Caco-2 (cell line): ENCODE measurements at regions not wholly inside any gene's neighbourhood (a gene's known extent, or its start where the extent isn't known, plus 50 kb on each side); places are given as distances from the start of the nearest gene placed in this dataset.

Experiments
- BruUV-seq: library from RNA; stranded (reverse); fragments of 400-500 nt; replicated peaks from 2 replicates; lab custom pipeline; 2021; lab: Mats Ljungman, UMichigan
- CTCF ChIA-PET: fragments of 300-600 bp; sonication (Branson Sonifier 250); formaldehyde crosslinking; loops from one replicate; lab custom pipeline; 2022; ENCODE audit warnings: antibody characterized with exemption; lab: Charles Lee
- POLR2A ChIA-PET: fragments of 300-600 bp; sonication (Branson Sonifier 250); formaldehyde crosslinking; loops from one replicate; lab custom pipeline; 2022; ENCODE audit warnings: antibody characterized with exemption; lab: Charles Lee
- DNase-seq, 2 experiments: peaks; one replicate each; pipeline versions ENCODE4 v3.0.0 to v3.0.0-alpha.2; 2020 to 2022
- H3K27me3 ChIP-seq: replicated peaks from 2 replicates; pipeline ENCODE4 v1.6.0; 2011; ENCODE audit warnings: low read length; ENCODE audit not compliant: control insufficient read depth, insufficient read depth
- H3K36me3 ChIP-seq: 2 replicates; pipeline ENCODE4 v1.5.1; 2011; ENCODE audit warnings: low read length; ENCODE audit not compliant: control insufficient read depth, insufficient read depth
- H3K4me1 ChIP-seq: fragments of 250-450 bp; sonication (Bioruptor Pico); 2 replicates; pipeline ENCODE4 v1.5.1; 2020; ENCODE audit warnings: mild to moderate bottlenecking
- H3K4me3 ChIP-seq: 2 replicates; pipeline ENCODE4 v1.5.1; 2011; ENCODE audit warnings: low read depth, mild to moderate bottlenecking, control low read depth, low read length
- H3K9me3 ChIP-seq: fragments of 250-450 bp; sonication (Bioruptor Pico); 2 replicates; pipeline ENCODE4 v1.5.1; 2020; ENCODE audit warnings: mild to moderate bottlenecking, moderate library complexity
- H3K27ac Mint-ChIP-seq: one replicate; pipeline ENCODE4 v1.8.0; 2022; ENCODE audit warnings: mixed read lengths; ENCODE audit not compliant: unreplicated experiment
- H3K27me3 Mint-ChIP-seq: one replicate; pipeline ENCODE4 v1.8.0; 2022; ENCODE audit warnings: mixed read lengths; ENCODE audit not compliant: insufficient read depth, unreplicated experiment
- H3K36me3 Mint-ChIP-seq: one replicate; pipeline ENCODE4 v1.8.0; 2022; ENCODE audit warnings: mild to moderate bottlenecking, mixed read lengths; ENCODE audit not compliant: insufficient read depth, unreplicated experiment
- H3K4me1 Mint-ChIP-seq: one replicate; pipeline ENCODE4 v1.8.0; 2022; ENCODE audit warnings: low read depth, mixed read lengths; ENCODE audit not compliant: unreplicated experiment
- H3K4me3 Mint-ChIP-seq: one replicate; pipeline ENCODE4 v1.8.0; 2022; ENCODE audit warnings: mild to moderate bottlenecking, moderate library complexity, mixed read lengths; ENCODE audit not compliant: unreplicated experiment
- H3K9me3 Mint-ChIP-seq: one replicate; pipeline ENCODE4 v1.8.0; 2022; ENCODE audit warnings: mixed read lengths; ENCODE audit not compliant: unreplicated experiment
- intact Hi-C: fragments of 100-400 bp; cut with micrococcal nuclease; formaldehyde crosslinking; loops from one replicate; pipeline ENCODE4 v1.10.0; 2022; ENCODE audit not compliant: unreplicated experiment
- TF ChIP-seq, protein P1 (sequence below), 2 experiments: fragments of 200-600 bp in 1 of 2; IDR thresholded peaks; 1 replicate in 1 of 2; 2 replicates in 1 of 2; pipeline versions ENCODE4 v1.5.1 to v1.8.0; 2011 to 2022; ENCODE audit warnings: antibody characterized with exemption in 1 of 2, control low read depth in 1 of 2, inconsistent platforms in 1 of 2, low read depth in 1 of 2, low read length in 1 of 2, mild to moderate bottlenecking in 1 of 2, moderate library complexity in 1 of 2; ENCODE audit not compliant: insufficient read depth in 1 of 2, severe bottlenecking in 1 of 2, unreplicated experiment in 1 of 2

DNA sequence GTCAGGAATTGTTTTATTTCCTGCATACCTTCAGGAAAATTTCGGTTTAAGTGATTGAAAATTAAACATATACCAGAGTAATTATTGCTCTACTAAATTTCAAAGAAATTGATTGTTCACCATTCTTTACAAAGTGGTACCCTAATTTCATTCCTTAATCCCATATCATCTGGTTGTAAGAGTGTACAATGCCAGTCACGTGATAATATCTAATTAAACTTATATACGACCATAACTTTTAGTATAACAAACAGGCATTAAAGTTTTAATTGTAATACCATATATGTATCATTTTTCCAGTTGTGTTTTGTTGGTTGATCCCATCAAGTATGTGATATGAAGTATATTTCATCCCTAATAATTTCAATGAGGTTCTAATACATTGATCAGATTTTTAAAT is 74.8 kb upstream of the PLSCR5 start:
- H3K4me3 ChIP-seq, result no peak overlapping the region
- no peaks in the 10 kb centered on the region for H3K4me1 ChIP-seq
- POLR2A ChIA-PET, result no interaction called here
- no peaks in the 10 kb centered on the region for H3K9me3 ChIP-seq
- H3K36me3 ChIP-seq, result no peaks in the 10 kb centered on the region
- Mint-ChIP-seq H3K36me3 (no peaks in the 10 kb centered on the region), H3K4me1 (no peaks in the 10 kb centered on the region), H3K9me3 (no peaks in the 10 kb centered on the region), H3K27ac (no peak overlapping the region), H3K4me3 (no peak overlapping the region), H3K27me3 (no peaks in the 10 kb centered on the region)
- TF ChIP-seq, protein P1, sequence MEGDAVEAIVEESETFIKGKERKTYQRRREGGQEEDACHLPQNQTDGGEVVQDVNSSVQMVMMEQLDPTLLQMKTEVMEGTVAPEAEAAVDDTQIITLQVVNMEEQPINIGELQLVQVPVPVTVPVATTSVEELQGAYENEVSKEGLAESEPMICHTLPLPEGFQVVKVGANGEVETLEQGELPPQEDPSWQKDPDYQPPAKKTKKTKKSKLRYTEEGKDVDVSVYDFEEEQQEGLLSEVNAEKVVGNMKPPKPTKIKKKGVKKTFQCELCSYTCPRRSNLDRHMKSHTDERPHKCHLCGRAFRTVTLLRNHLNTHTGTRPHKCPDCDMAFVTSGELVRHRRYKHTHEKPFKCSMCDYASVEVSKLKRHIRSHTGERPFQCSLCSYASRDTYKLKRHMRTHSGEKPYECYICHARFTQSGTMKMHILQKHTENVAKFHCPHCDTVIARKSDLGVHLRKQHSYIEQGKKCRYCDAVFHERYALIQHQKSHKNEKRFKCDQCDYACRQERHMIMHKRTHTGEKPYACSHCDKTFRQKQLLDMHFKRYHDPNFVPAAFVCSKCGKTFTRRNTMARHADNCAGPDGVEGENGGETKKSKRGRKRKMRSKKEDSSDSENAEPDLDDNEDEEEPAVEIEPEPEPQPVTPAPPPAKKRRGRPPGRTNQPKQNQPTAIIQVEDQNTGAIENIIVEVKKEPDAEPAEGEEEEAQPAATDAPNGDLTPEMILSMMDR (IDR thresholded peaks at IDR 0.05; ENCODE audit: insufficient read depth in 1 of 2, low read depth in 1 of 2, low read length in 1 of 2, severe bottlenecking in 1 of 2, unreplicated experiment in 1 of 2), result no peak
- intact Hi-C loops, result no loop called here
- DNase-seq, result no peak
- BruUV-seq, result no TSS peak
- CTCF ChIA-PET, result no interaction called here
- H3K27me3 ChIP-seq, result no peaks in the 10 kb centered on the region

DNA sequence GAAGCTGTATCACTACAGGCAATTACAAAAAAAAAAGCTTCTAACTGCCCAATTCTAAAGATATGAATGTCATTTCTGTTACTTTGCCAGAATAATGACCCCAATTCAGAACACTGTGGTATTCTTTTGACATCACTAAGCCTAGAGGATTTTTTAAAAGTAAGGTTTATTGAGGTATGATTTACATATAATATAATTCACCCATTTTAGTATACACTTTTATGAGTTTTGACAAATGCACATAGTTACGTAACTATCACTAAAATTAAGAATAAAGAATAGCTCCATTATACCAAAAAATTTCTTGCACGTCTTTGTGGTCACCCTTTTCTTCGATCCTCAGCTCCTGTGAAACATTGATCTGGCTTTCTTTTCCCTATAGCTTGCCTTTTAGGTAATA is 74.0 kb upstream of the PLSCR5 start:
- intact Hi-C loops, result no loop called here
- H3K4me3 Mint-ChIP-seq, result no peak overlapping the region
- TF ChIP-seq, protein P1 (IDR thresholded peaks at IDR 0.05; ENCODE audit: insufficient read depth in 1 of 2, low read depth in 1 of 2, low read length in 1 of 2, severe bottlenecking in 1 of 2, unreplicated experiment in 1 of 2), result no peak
- Histone ChIP-seq H3K4me1 (no peaks in the 10 kb centered on the region), H3K36me3 (no peaks in the 10 kb centered on the region), H3K4me3 (no peak overlapping the region), H3K27me3 (no peaks in the 10 kb centered on the region), H3K9me3 (no peaks in the 10 kb centered on the region)
- H3K4me1 Mint-ChIP-seq, result no peaks in the 10 kb centered on the region
- no peaks in the 10 kb centered on the region for H3K27me3 Mint-ChIP-seq
- no peak overlapping the region for H3K27ac Mint-ChIP-seq
- H3K36me3 Mint-ChIP-seq, result no peaks in the 10 kb centered on the region
- BruUV-seq, result no TSS peak
- H3K9me3 Mint-ChIP-seq, result no peaks in the 10 kb centered on the region
- ChIA-PET CTCF (no interaction called here), POLR2A (no interaction called here)
- DNase-seq, result no peak

DNA sequence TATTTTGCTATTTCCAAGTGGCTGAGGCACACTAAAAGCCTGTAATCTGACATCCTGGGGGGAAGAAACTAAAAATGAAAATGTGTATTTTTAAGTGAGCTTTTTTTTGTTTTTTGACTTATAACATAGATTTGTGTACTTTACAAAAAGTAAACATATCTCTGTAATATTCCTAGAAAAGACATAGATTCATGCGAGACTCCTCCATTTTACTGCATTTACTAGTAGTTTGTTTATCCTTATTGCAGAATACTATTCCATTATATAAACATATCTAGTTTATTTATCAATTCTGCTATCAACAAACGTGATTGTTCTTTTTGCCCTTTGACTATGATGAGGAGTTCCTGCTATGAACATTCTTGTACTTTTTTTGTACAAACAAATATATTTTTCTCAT is 67.8 kb upstream of the PLSCR5 start:
- Mint-ChIP-seq H3K4me1 (no peaks in the 10 kb centered on the region), H3K9me3 (no peaks in the 10 kb centered on the region), H3K27ac (no peak overlapping the region), H3K27me3 (no peaks in the 10 kb centered on the region), H3K36me3 (no peaks in the 10 kb centered on the region), H3K4me3 (no peak overlapping the region)
- POLR2A ChIA-PET, result no interaction called here
- no TSS peak for BruUV-seq
- Histone ChIP-seq H3K9me3 (no peaks in the 10 kb centered on the region), H3K4me1 (no peaks in the 10 kb centered on the region), H3K36me3 (no peaks in the 10 kb centered on the region), H3K4me3 (no peak overlapping the region), H3K27me3 (no peaks in the 10 kb centered on the region)
- TF ChIP-seq, protein P1 (IDR thresholded peaks at IDR 0.05; ENCODE audit: insufficient read depth in 1 of 2, low read depth in 1 of 2, low read length in 1 of 2, severe bottlenecking in 1 of 2, unreplicated experiment in 1 of 2), result no peak
- CTCF ChIA-PET, result no interaction called here
- intact Hi-C loops, result no loop called here
- DNase-seq, result no peak
